HL-60 (cell line): ENCODE measurements at regions not wholly inside any gene's neighbourhood (a gene's known extent, or its start where the extent isn't known, plus 50 kb on each side); places are given as distances from the start of the nearest gene placed in this dataset.
"Not testable (repeated sequence)": the region's sequence is repeated elsewhere in the genome, so short reads cannot be mapped to it uniquely, and the experiment has no call there.

Experiments used
- DNase-seq, 2 experiments: peaks; one replicate each; pipeline ENCODE4 v3.0.0-alpha.2; 2010 to 2020; ENCODE audit warnings: low read depth in 1 of 2, low spot score in 1 of 2
- H3K27ac ChIP-seq: fragments of 250-450 bp; sonication (Bioruptor Pico); replicated peaks from 2 replicates; pipeline ENCODE4 v1.5.1; 2020; ENCODE audit warnings: mild to moderate bottlenecking, moderate library complexity
- H3K27me3 ChIP-seq: fragments of 250-450 bp; sonication (Bioruptor Pico); 2 replicates; pipeline ENCODE4 v1.5.1; 2021; ENCODE audit warnings: mild to moderate bottlenecking, moderate library complexity; ENCODE audit not compliant: insufficient read depth, poor library complexity, severe bottlenecking
- H3K4me3 ChIP-seq: replicated peaks from 2 replicates; pipeline ENCODE4 v1.5.1; 2011; ENCODE audit warnings: mild to moderate bottlenecking, control low read depth, low read length; ENCODE audit not compliant: insufficient read depth
- CTCF ChIP-seq: IDR thresholded peaks from one replicate; pipeline ENCODE4 v1.5.1; 2011; ENCODE audit warnings: low read length, control low read depth, inconsistent platforms; ENCODE audit not compliant: insufficient read depth
- GABPA ChIP-seq: IDR thresholded peaks from 2 replicates; pipeline ENCODE4 v1.6.1; 2012; ENCODE audit warnings: low read depth
- POLR2AphosphoS5 ChIP-seq: IDR thresholded peaks from 2 replicates; pipeline ENCODE4 v1.6.1; 2012; ENCODE audit warnings: low read depth
- REST ChIP-seq: IDR thresholded peaks from 2 replicates; pipeline ENCODE4 v1.6.1; 2012; ENCODE audit warnings: low read depth; ENCODE audit not compliant: insufficient replicate concordance
- SPI1 ChIP-seq: IDR thresholded peaks from 2 replicates; pipeline ENCODE4 v1.6.1; 2012; ENCODE audit warnings: low read depth, mild to moderate bottlenecking, borderline replicate concordance

- DNase-seq: no peak
- no peak overlapping the region for H3K27ac ChIP-seq
- no peaks in the 10 kb centered on the region for H3K27me3 ChIP-seq
- TF ChIP-seq SPI1 (no peak), GABPA (no peak), POLR2AphosphoS5 (no peak), REST (no peak), CTCF (no peak)
- no peak overlapping the region for H3K4me3 ChIP-seq
Measured at GRCh38 chr4:100907465-100908454, 389.9 kb upstream of the EMCN start.

GRCh38 chr4:100906973-100907372 is 389.2 kb upstream of the EMCN start:
- no peak for TF ChIP-seq GABPA
- no peak for TF ChIP-seq SPI1
- TF ChIP-seq POLR2AphosphoS5: no peak
- no peak for TF ChIP-seq REST
- no peak for TF ChIP-seq CTCF
- H3K4me3 ChIP-seq: no peak overlapping the region
- no peaks in the 10 kb centered on the region for H3K27me3 ChIP-seq
- DNase-seq: no peak
- H3K27ac ChIP-seq: no peak overlapping the region

GRCh38 chr4:100900945-100901344 is 383.1 kb upstream of the EMCN start:
- not testable (repeated sequence) for DNase-seq, H3K27me3 ChIP-seq, H3K27ac ChIP-seq, H3K4me3 ChIP-seq

GRCh38 chr4:100900134-100900533 is 382.3 kb upstream of the EMCN start:
- no peak for DNase-seq
- no peak overlapping the region for H3K27ac ChIP-seq
- no peak for TF ChIP-seq POLR2AphosphoS5
- TF ChIP-seq GABPA: no peak
- no peak for TF ChIP-seq REST
- TF ChIP-seq SPI1: no peak
- TF ChIP-seq CTCF: no peak
- no peaks in the 10 kb centered on the region for H3K27me3 ChIP-seq
- H3K4me3 ChIP-seq: no peak overlapping the region
